Neuronal stem cell (in vitro differentiated cells): ENCODE measurements at regions not wholly inside any gene's neighbourhood (a gene's known extent, or its start where the extent isn't known, plus 50 kb on each side); places are given as distances from the start of the nearest gene placed in this dataset.

ENCODE experiments used
- DNase-seq: peaks from one replicate; pipeline ENCODE4 v3.0.0-alpha.2; 2013; ENCODE audit warnings: low spot score
- H2AFZ ChIP-seq: one replicate; pipeline ENCODE4 v1.6.1; 2013; ENCODE audit warnings: mild to moderate bottlenecking, low read length, inconsistent platforms
- H2AK5ac ChIP-seq: 2 replicates; pipeline ENCODE4 v1.6.1; 2013; ENCODE audit warnings: low read depth, mild to moderate bottlenecking, inconsistent platforms, low read length, moderate library complexity, mixed read lengths
- H2BK120ac ChIP-seq: 2 replicates; pipeline ENCODE4 v1.6.1; 2013; ENCODE audit warnings: low read depth, mild to moderate bottlenecking, inconsistent platforms, low read length, moderate library complexity, mixed read lengths
- H2BK12ac ChIP-seq: one replicate; pipeline ENCODE4 v1.6.1; 2013; ENCODE audit warnings: low read length, inconsistent platforms
- H2BK15ac ChIP-seq: 2 replicates; pipeline ENCODE4 v1.6.1; 2013; ENCODE audit warnings: mild to moderate bottlenecking, low read length, inconsistent platforms, mixed read lengths
- H2BK5ac ChIP-seq: one replicate; pipeline ENCODE4 v1.6.1; 2013; ENCODE audit warnings: inconsistent platforms, mild to moderate bottlenecking, low read length, moderate library complexity
- H3K14ac ChIP-seq: one replicate; pipeline ENCODE4 v1.6.1; 2013; ENCODE audit warnings: low read length, inconsistent platforms
- H3K18ac ChIP-seq: 2 replicates; pipeline ENCODE4 v1.6.1; 2013; ENCODE audit warnings: low read length, inconsistent platforms
- H3K23ac ChIP-seq: 2 replicates; pipeline ENCODE4 v1.6.1; 2013; ENCODE audit warnings: low read depth, mild to moderate bottlenecking, mixed read lengths, low read length, inconsistent platforms; ENCODE audit not compliant: poor library complexity
- H3K27ac ChIP-seq: replicated peaks from 3 replicates; pipeline ENCODE4 v1.5.1; 2013; ENCODE audit warnings: low read length, inconsistent platforms
- H3K27me3 ChIP-seq, 3 experiments: 2 replicates each; pipeline ENCODE4 v1.6.1; 2013; ENCODE audit warnings: low read length in 3 of 3, mild to moderate bottlenecking in 2 of 3, inconsistent platforms in 1 of 3, low read depth in 1 of 3, mixed read lengths in 1 of 3, moderate library complexity in 1 of 3; ENCODE audit not compliant: control insufficient read depth in 3 of 3, insufficient read depth in 3 of 3
- H3K36me3 ChIP-seq, 2 donors: replicated peaks in 1 of 2; 2 replicates each; pipeline ENCODE4 v1.6.1; 2013; ENCODE audit warnings: low read length in 2 of 2; ENCODE audit not compliant: control insufficient read depth in 2 of 2, insufficient read depth in 2 of 2
- H3K4ac ChIP-seq: 2 replicates; pipeline ENCODE4 v1.6.1; 2013; ENCODE audit warnings: inconsistent platforms, mild to moderate bottlenecking, low read length, moderate library complexity
- H3K4me1 ChIP-seq, 2 donors: 1 replicate in 1 of 2; 2 replicates in 1 of 2; pipeline ENCODE4 v1.6.1; 2013; ENCODE audit warnings: low read length in 2 of 2, low read depth in 1 of 2; ENCODE audit not compliant: control insufficient read depth in 2 of 2, insufficient read depth in 1 of 2
- H3K4me2 ChIP-seq: one replicate; pipeline ENCODE4 v1.6.1; 2013; ENCODE audit warnings: mild to moderate bottlenecking, low read length, inconsistent platforms; ENCODE audit not compliant: insufficient read depth, poor library complexity, severe bottlenecking
- H3K4me3 ChIP-seq, 2 donors: 2 replicates each; pipeline ENCODE4 v1.5.1; 2013; ENCODE audit warnings: low read length in 2 of 2, mild to moderate bottlenecking in 2 of 2, inconsistent platforms in 1 of 2, moderate library complexity in 1 of 2
- H3K79me1 ChIP-seq: one replicate; pipeline ENCODE4 v1.6.1; 2013; ENCODE audit warnings: low read depth, mild to moderate bottlenecking, inconsistent platforms, low read length, moderate library complexity
- H3K9ac ChIP-seq: one replicate; pipeline ENCODE4 v1.6.1; 2013; ENCODE audit warnings: mild to moderate bottlenecking, low read depth, low read length, inconsistent platforms; ENCODE audit not compliant: poor library complexity
- H3K9me3 ChIP-seq, 2 donors: replicated peaks in 1 of 2; 2 replicates each; pipeline versions ENCODE3 to v1.6.1; 2013; ENCODE audit warnings: low read length in 2 of 2, mild to moderate bottlenecking in 2 of 2, inconsistent platforms in 1 of 2, low read depth in 1 of 2, mixed read lengths in 1 of 2, moderate library complexity in 1 of 2; ENCODE audit not compliant: control insufficient read depth in 2 of 2, insufficient read depth in 1 of 2
- H4K8ac ChIP-seq: one replicate; pipeline ENCODE4 v1.6.1; 2013; ENCODE audit warnings: low read depth, mild to moderate bottlenecking, inconsistent platforms, low read length, moderate library complexity
- H4K91ac ChIP-seq: one replicate; pipeline ENCODE4 v1.6.1; 2013; ENCODE audit warnings: low read length, low read depth, mild to moderate bottlenecking, inconsistent platforms; ENCODE audit not compliant: poor library complexity
- WGBS, 2 donors: extraction: QIAGEN DNeasy Blood & Tissue Kit; methylation state at CpG; one replicate each; pipeline ENCODE4 v1.1.7; 2013; ENCODE audit warnings: missing lambda C conversion rate in 2 of 2, mixed read lengths in 1 of 2; ENCODE audit not compliant: insufficient read length in 2 of 2, insufficient replicate concordance in 1 of 2; ENCODE audit errors: extremely low coverage in 2 of 2; 5-methylcytosine and 5-hydroxymethylcytosine counted together

- peaks cover 0 to 2% of the 10 kb centered on the region in 2 donors for H3K9me3 ChIP-seq
- H4K8ac ChIP-seq, result no peak overlapping the region
- no peak overlapping the region for H2BK15ac ChIP-seq
- no peaks in the 10 kb centered on the region for H3K4me1 ChIP-seq
- H3K27me3 ChIP-seq, result no peaks in the 10 kb centered on the region
- H3K4me3 ChIP-seq, result no peak overlapping the region
- WGBS, 2 donors, result no CpG with 5 or more reads among the region's 1 CpG
- H3K9ac ChIP-seq, result peak overlapping the region; percentile 13
- no peak overlapping the region for H2BK120ac ChIP-seq
- DNase-seq, result no peak
- no peak overlapping the region for H4K91ac ChIP-seq
- H3K36me3 ChIP-seq, result no peaks in the 10 kb centered on the region
- H2AK5ac ChIP-seq, result no peak overlapping the region
- H3K14ac ChIP-seq, result peak overlapping the region; percentile 47
- no peak overlapping the region for H2AFZ ChIP-seq
- no peak overlapping the region for H3K4me2 ChIP-seq
- no peak overlapping the region for H2BK5ac ChIP-seq
- H3K23ac ChIP-seq, result no peak overlapping the region
- H2BK12ac ChIP-seq, result no peak overlapping the region
- H3K4ac ChIP-seq, result no peak overlapping the region
- H3K27ac ChIP-seq, result no peak overlapping the region
- H3K79me1 ChIP-seq, result no peaks in the 10 kb centered on the region
- peak overlapping the region; percentile 45 for H3K18ac ChIP-seq
Observed at GRCh38 chr3:21105784-21106183, 645.2 kb downstream of the ZNF385D start.

DNA sequence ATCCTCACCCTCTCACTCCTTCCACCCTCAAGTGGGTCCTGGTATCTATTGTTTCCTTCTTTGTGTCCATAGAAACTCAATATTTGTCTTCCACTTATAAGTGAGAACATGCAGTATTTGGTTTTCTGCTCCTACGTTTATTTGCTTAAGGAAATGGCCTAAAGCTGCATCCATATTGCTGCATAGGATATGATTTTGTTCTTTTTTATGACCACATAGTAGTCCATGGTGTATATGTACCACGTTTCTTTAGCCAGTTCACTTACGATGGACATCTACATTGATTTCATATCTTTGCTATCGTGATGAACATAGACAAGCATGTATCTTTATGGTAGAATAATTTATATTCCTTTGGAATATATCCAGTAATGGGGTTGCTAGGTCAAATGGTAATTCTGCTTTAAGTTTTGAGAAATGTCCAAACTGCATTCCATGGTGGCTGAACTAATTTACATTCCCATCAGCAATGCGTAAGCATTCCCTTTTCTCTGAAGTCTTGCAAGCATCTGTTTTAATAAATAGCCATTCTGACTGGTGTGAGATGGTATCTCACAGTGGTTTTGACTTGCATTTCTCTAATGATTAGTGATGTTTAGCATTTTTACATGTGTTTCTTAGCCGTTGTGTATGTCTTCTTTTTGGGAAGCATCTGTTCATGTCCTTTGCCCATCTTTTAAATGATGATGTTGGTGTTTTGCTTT, 650.2 kb downstream of the ZNF385D start:
- Histone ChIP-seq H3K14ac (no peak overlapping the region), H4K8ac (no peak overlapping the region), H2BK5ac (no peak overlapping the region), H3K4me3 (no peak overlapping the region), H3K23ac (no peak overlapping the region), H2AFZ (no peak overlapping the region), H2BK15ac (no peak overlapping the region), H3K27me3 (no peaks in the 10 kb centered on the region), H2AK5ac (no peak overlapping the region), H3K79me1 (no peaks in the 10 kb centered on the region), H3K36me3 (no peaks in the 10 kb centered on the region), H3K18ac (no peak overlapping the region), H3K27ac (no peak overlapping the region), H2BK12ac (no peak overlapping the region), H3K4me1 (no peaks in the 10 kb centered on the region), H4K91ac (no peak overlapping the region), H3K9me3 (peaks cover 0 to under 1% of the 10 kb centered on the region in 2 donors), H3K4ac (no peak overlapping the region), H3K4me2 (no peak overlapping the region), H3K9ac (no peak overlapping the region), H2BK120ac (no peak overlapping the region)
- DNase-seq, result no peak
- WGBS, 2 donors, result no CpG with 5 or more reads among the region's 6 CpGs

- Histone ChIP-seq H3K9me3 (no peaks in the 10 kb centered on the region), H3K79me1 (no peaks in the 10 kb centered on the region), H3K4me2 (no peak overlapping the region), H3K23ac (no peak overlapping the region), H3K9ac (no peak overlapping the region), H3K4me3 (no peak overlapping the region), H4K8ac (no peak overlapping the region), H3K4ac (no peak overlapping the region), H2BK15ac (no peak overlapping the region), H4K91ac (no peak overlapping the region), H2BK12ac (no peak overlapping the region), H2AFZ (no peak overlapping the region), H3K18ac (no peak overlapping the region), H2BK5ac (no peak overlapping the region), H2BK120ac (no peak overlapping the region), H3K14ac (no peak overlapping the region), H3K4me1 (no peaks in the 10 kb centered on the region), H3K27me3 (no peaks in the 10 kb centered on the region), H3K36me3 (no peaks in the 10 kb centered on the region), H3K27ac (no peak overlapping the region), H2AK5ac (no peak overlapping the region)
- no CpG with 5 or more reads among the region's 2 CpGs for WGBS, 2 donors
- no peak for DNase-seq
Observed at GRCh38 chr3:21094686-21095085, 656.3 kb downstream of the ZNF385D start.

GRCh38 chr3:21073561-21073960, 677.4 kb downstream of the ZNF385D start:
- Histone ChIP-seq H3K4ac (no peak overlapping the region), H3K9ac (no peak overlapping the region), H3K4me2 (no peak overlapping the region), H3K36me3 (no peaks in the 10 kb centered on the region), H3K27me3 (no peaks in the 10 kb centered on the region), H3K79me1 (no peaks in the 10 kb centered on the region), H3K27ac (no peak overlapping the region), H3K18ac (no peak overlapping the region), H2BK12ac (no peak overlapping the region), H2AFZ (no peak overlapping the region), H4K8ac (no peak overlapping the region), H3K4me3 (no peak overlapping the region), H3K9me3 (no peaks in the 10 kb centered on the region), H2BK5ac (no peak overlapping the region), H3K14ac (no peak overlapping the region), H4K91ac (no peak overlapping the region), H2AK5ac (no peak overlapping the region), H3K4me1 (peaks cover 0 to 1% of the 10 kb centered on the region in 2 donors), H2BK15ac (no peak overlapping the region), H2BK120ac (no peak overlapping the region), H3K23ac (no peak overlapping the region)
- DNase-seq, result no peak
- WGBS, 2 donors, result no CpG with 5 or more reads among the region's 1 CpG
